Lung (tissue), 11 donors: ENCODE measurements at regions not wholly inside any gene's neighbourhood (a gene's known extent, or its start where the extent isn't known, plus 50 kb on each side); places are given as distances from the start of the nearest gene placed in this dataset.

Experiments used
- ATAC-seq: fragments of 200-7000 bp; cut with Tn5 transposase; one replicate; pipeline ENCODE4 v1.9.1; 2020; ENCODE audit warnings: moderate number of reproducible peaks; ENCODE audit not compliant: insufficient read depth, low FRiP score
- DNase-seq, 3 donors: peaks; one replicate each; pipeline ENCODE4 v3.0.0-alpha.2; 2013 to 2017
- H3K27ac ChIP-seq, 2 donors: one replicate each; pipeline ENCODE4 v1.5.1; 2013; ENCODE audit warnings: mild to moderate bottlenecking in 2 of 2, moderate library complexity in 2 of 2, control low read depth in 1 of 2, inconsistent platforms in 1 of 2, low read depth in 1 of 2, low read length in 1 of 2
- H3K27me3 ChIP-seq, 3 donors: one replicate each; pipeline ENCODE4 v1.5.1; 2013; ENCODE audit warnings: low read length in 2 of 3; ENCODE audit not compliant: control insufficient read depth in 3 of 3, insufficient read depth in 3 of 3
- H3K36me3 ChIP-seq, 4 donors: one replicate each; pipeline ENCODE4 v1.5.1; 2013; ENCODE audit warnings: low read length in 4 of 4, mild to moderate bottlenecking in 1 of 4, moderate library complexity in 1 of 4; ENCODE audit not compliant: control insufficient read depth in 4 of 4, insufficient read depth in 4 of 4
- H3K4me1 ChIP-seq, 5 donors: one replicate each; pipeline ENCODE4 v1.5.1; 2013; ENCODE audit warnings: low read length in 5 of 5, mild to moderate bottlenecking in 2 of 5, moderate library complexity in 1 of 5; ENCODE audit not compliant: control insufficient read depth in 5 of 5, insufficient read depth in 5 of 5
- H3K4me3 ChIP-seq: one replicate; pipeline ENCODE4 v1.5.1; 2013; ENCODE audit warnings: mild to moderate bottlenecking, control low read depth, moderate library complexity
- H3K9ac ChIP-seq, 2 donors: one replicate each; pipeline ENCODE4 v1.5.1; 2013; ENCODE audit warnings: low read length in 2 of 2, control low read depth in 1 of 2; ENCODE audit not compliant: insufficient read depth in 1 of 2
- H3K9me3 ChIP-seq, 4 donors: one replicate each; pipeline ENCODE4 v1.5.1; 2013; ENCODE audit warnings: low read length in 3 of 4, mild to moderate bottlenecking in 1 of 4, moderate library complexity in 1 of 4; ENCODE audit not compliant: control insufficient read depth in 4 of 4, insufficient read depth in 3 of 4
- WGBS, 2 donors: extraction: QIAGEN DNeasy Blood & Tissue Kit; methylation state at CpG; one replicate each; pipeline ENCODE4 v1.1.7; 2013; 5-methylcytosine and 5-hydroxymethylcytosine counted together
- TF ChIP-seq, protein P1 (sequence below): IDR thresholded peaks from 2 replicates; pipeline ENCODE4 v1.5.1; 2012; ENCODE audit warnings: mild to moderate bottlenecking; ENCODE audit errors: control extremely low read depth, extremely low read depth
- donor health status: control.
- donor health status: control.
- donor health status: Bipolar disorder and iron deficiency.
- donor health status: healthy.
- donor health status: DM: yes; HTN: yes; CAD: no.

DNA sequence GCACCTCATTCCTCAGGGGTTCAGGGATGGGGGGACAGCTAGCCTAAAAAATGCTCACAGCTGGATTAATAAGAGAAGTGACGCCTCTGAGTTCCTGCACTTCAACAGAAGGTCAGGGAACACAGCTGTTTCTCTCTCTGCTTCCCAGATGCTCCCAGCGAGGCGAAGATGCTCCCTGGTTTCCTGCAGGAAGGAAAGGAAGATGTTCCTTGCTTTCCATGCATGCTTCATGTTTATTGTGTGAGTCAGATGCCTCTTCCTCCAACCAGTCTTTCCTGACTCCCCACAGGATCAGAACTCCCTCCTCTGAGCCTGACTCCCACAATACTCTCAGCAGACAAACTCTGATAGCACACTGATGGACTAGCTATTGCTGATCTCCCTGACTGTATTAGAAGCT lies 71.9 kb downstream of the MFAP3 start:
- no peak for ATAC-seq
- no peak overlapping the region for H3K4me3 ChIP-seq
- no peak overlapping the region for H3K27ac ChIP-seq
- WGBS, 2 donors = 61 to 71% methylated on average over 3 of the region's 3 CpGs
- no peak for DNase-seq
- no peaks in the 10 kb centered on the region for H3K4me1 ChIP-seq
- no peaks in the 10 kb centered on the region for H3K27me3 ChIP-seq
- no peaks in the 10 kb centered on the region for H3K9me3 ChIP-seq
- no peak overlapping the region for H3K9ac ChIP-seq
- TF ChIP-seq, protein P1, sequence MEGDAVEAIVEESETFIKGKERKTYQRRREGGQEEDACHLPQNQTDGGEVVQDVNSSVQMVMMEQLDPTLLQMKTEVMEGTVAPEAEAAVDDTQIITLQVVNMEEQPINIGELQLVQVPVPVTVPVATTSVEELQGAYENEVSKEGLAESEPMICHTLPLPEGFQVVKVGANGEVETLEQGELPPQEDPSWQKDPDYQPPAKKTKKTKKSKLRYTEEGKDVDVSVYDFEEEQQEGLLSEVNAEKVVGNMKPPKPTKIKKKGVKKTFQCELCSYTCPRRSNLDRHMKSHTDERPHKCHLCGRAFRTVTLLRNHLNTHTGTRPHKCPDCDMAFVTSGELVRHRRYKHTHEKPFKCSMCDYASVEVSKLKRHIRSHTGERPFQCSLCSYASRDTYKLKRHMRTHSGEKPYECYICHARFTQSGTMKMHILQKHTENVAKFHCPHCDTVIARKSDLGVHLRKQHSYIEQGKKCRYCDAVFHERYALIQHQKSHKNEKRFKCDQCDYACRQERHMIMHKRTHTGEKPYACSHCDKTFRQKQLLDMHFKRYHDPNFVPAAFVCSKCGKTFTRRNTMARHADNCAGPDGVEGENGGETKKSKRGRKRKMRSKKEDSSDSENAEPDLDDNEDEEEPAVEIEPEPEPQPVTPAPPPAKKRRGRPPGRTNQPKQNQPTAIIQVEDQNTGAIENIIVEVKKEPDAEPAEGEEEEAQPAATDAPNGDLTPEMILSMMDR = no peak
- H3K36me3 ChIP-seq = no peaks in the 10 kb centered on the region

DNA sequence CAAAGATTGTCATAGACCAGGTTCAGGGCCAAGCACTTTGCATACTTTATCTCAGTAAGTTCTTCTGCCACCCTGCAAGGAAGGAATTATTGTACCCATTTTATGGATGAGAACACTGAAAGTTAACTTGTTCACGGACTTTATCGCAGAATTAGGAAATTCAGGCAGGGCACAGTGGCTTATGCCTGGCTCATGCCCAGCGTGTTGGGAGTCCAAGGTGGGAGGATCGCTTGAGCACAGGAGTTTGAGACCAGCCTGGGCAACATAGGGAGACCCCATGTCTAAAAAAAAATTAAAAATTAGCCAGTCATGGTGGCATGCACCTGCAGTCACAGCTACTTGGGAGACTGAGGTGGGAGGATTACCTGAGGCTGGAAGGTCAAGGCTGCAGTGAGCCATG lies 72.4 kb downstream of the MFAP3 start:
- 95 to 97% methylated on average over 4 of the region's 4 CpGs for WGBS, 2 donors
- Histone ChIP-seq H3K27ac (no peak overlapping the region), H3K4me1 (no peaks in the 10 kb centered on the region)

GRCh38 chr5:154112255-154112654 lies 73.5 kb downstream of the MFAP3 start:
- Histone ChIP-seq H3K4me1 (no peaks in the 10 kb centered on the region), H3K9ac (no peak overlapping the region), H3K27me3 (no peaks in the 10 kb centered on the region), H3K36me3 (no peaks in the 10 kb centered on the region), H3K27ac (no peak overlapping the region), H3K9me3 (no peaks in the 10 kb centered on the region), H3K4me3 (no peak overlapping the region)
- DNase-seq (no peak), ATAC-seq (no peak)
- TF ChIP-seq, protein P1 = no peak

More for the DNA sequence above, 72.4 kb downstream of the MFAP3 start:
- no peaks in the 10 kb centered on the region for H3K27me3 ChIP-seq
- DNase-seq (no peak), ATAC-seq (no peak)
- no peaks in the 10 kb centered on the region for H3K36me3 ChIP-seq
- TF ChIP-seq, protein P1 = no peak
- H3K4me3 ChIP-seq = no peak overlapping the region
- no peaks in the 10 kb centered on the region for H3K9me3 ChIP-seq
- H3K9ac ChIP-seq = no peak overlapping the region

DNA sequence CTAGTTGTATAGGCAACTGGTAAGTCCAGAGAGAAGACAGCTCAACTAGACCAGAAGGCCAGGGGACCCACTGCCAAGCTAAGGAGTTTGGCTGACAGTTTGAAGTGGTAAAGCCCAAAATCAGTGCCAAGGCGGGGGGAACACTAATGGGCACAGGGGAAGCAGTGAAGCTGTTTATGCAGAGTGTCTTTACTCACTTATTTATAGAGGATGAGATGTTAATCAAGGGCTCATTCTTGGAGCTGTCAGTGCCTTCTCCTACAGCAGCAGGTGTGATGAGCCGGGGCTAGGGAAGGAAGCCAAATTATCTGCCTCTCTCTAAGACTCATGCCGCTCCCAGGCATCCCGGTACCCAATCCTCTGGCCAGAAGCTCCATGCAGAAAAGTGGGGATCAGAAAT lies 75.2 kb upstream of the GALNT10 start:
- WGBS, 2 donors = 91 to 96% methylated on average over 4 of the region's 4 CpGs
- H3K27me3 ChIP-seq = no peaks in the 10 kb centered on the region
- H3K36me3 ChIP-seq = no peaks in the 10 kb centered on the region
- no peaks in the 10 kb centered on the region for H3K4me1 ChIP-seq
- DNase-seq (no peak), ATAC-seq (no peak)
- H3K4me3 ChIP-seq = no peak overlapping the region
- no peaks in the 10 kb centered on the region for H3K9me3 ChIP-seq
- TF ChIP-seq, protein P1 = no peak
- H3K9ac ChIP-seq = no peak overlapping the region
- H3K27ac ChIP-seq = no peak overlapping the region
